NCI-H345 treated with DMSO at 0.1 percent for 48 hours (cell line): ENCODE measurements at regions not wholly inside any gene's neighbourhood (a gene's known extent, or its start where the extent isn't known, plus 50 kb on each side); places are given as distances from the start of the nearest gene placed in this dataset.
A peak's percentile ranks its signal among the peaks of the same experiment; 100 is the strongest.
"Not testable (repeated sequence)": the region's sequence is repeated elsewhere in the genome, so short reads cannot be mapped to it uniquely, and the experiment has no call there.

Source experiments
- DNase-seq: peaks from one replicate; lab custom pipeline; 2025; ENCODE audit not compliant: unreplicated experiment; lab: John Stamatoyannopoulos, UW

DNA sequence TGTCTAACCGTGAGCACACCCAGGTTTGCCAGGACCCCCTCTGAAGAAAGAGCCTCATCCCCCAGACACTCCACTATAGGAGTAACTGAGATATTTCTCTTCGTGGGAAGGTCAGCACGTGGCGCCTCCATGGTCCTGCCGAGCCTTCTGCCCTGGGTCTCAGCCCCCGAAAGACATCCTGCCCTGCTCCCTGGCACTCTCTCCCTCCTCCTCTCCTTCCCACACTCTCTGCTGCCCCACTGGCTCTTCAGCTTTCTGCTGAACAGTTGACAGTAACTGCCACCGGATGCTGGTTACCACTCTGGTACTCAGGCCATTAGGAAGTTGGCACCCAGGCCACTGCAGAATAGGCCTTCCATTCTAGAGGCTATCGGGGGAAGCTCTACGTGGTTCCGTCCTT, 185.2 kb downstream of the UACA start:
- no peak for DNase-seq

DNA sequence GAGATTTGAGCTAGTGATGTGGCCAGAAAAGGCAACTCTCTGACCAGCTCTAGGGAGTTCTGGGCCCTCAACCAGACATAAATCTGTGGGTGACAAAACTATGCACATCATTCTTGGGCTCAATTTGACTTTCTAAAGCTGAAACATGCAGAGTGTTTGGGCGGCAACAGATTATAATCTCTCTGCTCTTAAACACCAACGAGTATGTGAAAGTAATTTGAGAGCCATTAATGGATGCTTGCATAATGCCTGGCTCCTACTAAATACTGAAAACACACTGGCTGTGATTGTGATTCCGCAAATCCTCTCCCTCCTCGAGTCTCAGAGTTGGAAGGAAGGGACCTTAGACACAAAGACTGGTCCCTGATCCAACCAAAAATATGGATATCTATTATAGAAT, 186.7 kb downstream of the UACA start:
- DNase-seq, result no peak

DNA sequence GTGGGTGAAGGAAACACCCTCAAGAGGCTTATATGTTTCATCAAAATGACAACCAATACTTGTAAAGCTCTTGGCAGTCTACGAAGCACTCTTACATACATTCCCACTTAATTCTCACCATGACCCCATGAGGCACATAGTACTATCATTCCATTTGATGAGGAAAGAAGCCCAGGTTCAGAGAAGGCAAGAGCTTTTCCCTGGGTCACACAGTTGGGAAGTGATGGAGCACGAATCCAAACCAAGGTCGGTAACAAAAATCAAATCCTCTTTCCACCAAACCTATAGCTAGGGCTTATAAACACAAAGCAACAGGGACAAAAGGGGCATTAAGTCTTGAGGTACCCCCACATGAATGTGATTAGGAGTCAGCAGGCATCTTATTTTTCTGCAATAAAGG, 187.1 kb downstream of the UACA start:
- no peak for DNase-seq

DNA sequence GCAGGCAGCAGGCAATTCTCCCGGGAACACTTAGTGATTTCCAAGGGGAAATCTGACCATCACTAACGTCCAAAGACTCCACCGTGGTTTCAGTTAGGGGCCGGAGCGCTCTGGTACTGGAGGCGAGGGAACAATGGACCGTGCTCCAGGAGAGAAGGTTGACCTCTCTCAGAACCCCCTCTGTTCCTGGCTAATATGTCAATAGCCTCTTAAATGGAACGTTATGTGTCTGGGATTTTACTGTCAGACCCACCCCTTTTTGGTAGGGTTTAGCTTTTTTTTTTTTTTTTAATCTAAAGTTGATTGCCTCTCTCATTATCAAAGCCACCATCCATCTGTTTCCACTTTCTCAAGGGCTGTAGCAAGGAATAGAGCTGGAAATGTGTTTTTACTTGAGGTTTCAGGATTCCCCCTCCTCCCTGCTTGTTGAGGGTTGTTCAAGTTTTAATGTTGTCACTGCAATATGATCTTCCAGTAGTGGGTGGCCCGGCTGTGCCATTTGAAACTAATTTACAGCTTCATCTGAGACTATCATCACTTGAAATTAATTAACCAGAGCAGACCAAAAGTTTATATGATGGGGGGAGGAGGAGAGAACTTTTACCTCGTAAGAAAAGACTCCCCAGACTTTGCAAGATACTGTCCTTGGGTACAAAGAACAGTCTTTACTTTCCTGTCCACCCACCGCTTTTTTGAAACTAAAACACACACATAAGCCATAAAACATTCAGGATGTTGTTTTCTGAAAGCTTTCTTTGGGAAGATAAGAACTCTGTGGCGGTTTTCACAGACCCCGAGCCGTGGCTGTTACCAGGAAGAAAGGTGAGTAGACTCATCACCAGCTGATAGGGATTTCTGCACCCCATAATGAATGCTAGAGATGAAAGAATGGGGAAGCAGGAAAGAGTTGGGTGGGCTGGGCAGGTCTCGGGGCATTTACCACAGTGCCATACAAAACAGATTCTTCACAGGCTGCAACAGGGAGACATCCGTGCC, 187.8 kb downstream of the UACA start:
- DNase-seq, result no peak

DNA sequence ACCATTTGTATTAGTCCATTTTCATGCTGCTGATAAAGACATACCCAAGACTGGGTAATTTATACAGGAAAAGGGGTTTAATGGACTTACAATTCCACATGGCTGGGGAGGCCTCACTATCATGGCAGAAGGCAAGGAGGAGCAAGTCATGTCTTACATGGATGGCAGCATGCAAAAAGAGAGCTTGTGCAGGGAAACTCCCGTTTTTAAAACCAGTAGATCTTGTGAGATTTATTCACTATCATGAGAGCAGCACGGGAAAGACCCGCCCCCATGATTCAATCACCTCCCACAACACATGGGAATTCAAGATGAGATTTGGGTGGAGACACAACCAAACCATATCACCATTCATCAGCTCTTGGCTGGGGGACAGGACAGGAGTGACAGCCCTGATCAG, 189.0 kb downstream of the UACA start:
- DNase-seq, result not testable (repeated sequence)

DNA sequence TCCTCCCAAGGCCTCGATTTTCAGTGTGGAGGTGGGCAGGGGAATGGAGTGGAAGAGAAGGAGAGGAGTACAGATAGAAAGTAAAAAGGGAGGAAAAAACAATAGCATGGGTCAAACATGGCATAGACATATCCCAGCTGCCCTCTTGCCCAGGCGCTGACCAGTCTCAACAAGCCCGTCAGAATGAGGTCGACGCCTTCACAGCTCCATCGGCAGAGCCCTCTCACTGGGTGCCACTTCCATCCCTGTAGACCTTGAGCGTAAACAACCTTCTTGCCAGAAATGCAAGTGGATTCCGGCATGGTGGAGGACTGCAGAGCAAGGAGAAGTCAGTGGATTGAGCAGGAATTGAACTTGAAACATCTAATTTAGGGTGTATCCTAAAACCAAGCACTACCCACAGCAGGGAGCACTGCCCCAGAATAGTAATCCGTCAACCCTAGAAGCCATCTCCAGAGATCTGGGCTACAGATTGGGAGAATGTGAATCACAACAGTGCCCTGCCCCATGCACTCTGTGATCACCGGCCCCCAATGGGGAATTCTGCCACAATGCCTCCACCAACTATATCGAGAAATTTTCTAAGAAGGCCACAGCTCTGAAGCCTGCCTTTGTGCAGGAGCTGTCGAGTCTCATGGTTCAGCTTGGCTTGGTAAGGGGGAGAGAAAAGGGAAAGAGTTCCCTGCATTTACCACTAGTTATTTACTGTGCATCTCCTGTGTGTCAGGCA, 190.1 kb downstream of the UACA start:
- no peak for DNase-seq

DNA sequence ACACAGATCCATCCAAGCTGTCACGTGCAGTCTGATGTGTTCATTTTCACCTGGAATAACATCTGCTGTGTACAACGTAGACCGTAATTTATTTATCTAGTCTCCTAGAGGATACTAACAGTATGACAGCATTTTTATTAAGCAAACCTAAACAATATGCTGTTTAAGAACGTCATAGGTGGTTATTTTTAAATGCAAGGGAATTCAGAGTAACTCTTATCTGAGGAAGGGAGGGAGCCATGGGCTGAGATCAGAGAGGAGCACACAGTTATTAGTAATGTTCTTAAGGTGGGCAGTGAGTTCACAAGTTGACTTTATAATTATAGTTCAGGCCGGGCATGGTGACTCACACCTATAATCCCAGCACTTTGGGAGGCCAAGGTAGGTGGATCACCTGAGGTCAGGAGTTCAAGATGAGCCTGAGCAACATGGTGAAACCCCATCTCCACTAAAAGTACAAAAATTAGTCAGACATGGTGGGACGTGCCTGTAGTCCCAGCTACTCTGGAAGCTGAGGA, 193.6 kb downstream of the UACA start:
- DNase-seq, result no peak

DNA sequence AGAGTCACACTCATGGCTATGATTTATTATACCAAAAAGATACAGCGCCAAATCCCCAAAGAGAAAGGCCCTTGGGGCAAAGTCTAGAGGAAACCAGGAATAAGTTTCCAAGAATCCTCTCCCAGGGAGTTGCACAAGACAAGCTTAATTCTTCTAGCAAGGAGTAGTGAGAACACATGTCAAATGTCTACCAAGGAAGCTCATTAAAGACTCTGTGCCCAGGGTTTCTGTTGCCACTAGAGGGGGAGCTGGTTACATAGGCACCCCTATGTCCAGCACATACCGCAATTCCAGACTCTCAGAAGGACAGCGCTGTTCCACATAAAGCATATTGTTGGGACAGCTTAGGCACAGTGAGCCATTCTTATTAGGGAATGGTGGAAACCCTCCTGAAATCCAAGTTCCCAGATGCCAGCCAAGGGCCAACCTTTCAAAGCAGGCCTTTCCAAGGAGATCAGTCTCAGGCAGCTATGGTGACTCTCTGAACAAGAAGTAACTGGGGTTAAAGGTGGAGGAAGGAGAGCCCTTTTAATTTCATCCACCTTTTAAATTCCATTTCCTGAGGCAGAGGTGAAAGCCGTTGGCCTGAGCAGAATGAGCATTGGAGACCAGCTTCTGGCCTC, 194.2 kb downstream of the UACA start:
- DNase-seq, result no peak

DNA sequence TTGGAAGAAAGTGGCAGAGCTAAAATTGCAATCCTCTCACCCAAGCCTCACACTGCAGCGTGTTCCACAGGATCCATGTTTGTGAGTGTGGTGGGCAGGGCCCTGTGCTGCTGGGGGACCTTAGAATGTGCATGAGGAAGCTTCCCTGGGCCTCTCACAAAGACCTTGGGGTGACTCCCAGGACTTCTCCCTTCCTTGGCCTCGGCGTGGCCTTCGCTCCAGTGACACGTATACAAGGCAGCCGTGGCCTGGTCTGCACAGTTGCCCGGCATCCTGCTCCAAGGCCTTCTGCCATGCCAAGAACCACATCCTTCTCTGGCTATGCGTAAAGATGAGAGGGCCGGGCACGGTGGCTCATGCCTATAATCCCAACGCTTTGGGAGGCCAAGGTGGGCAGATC, 196.4 kb downstream of the UACA start:
- no peak for DNase-seq

DNA sequence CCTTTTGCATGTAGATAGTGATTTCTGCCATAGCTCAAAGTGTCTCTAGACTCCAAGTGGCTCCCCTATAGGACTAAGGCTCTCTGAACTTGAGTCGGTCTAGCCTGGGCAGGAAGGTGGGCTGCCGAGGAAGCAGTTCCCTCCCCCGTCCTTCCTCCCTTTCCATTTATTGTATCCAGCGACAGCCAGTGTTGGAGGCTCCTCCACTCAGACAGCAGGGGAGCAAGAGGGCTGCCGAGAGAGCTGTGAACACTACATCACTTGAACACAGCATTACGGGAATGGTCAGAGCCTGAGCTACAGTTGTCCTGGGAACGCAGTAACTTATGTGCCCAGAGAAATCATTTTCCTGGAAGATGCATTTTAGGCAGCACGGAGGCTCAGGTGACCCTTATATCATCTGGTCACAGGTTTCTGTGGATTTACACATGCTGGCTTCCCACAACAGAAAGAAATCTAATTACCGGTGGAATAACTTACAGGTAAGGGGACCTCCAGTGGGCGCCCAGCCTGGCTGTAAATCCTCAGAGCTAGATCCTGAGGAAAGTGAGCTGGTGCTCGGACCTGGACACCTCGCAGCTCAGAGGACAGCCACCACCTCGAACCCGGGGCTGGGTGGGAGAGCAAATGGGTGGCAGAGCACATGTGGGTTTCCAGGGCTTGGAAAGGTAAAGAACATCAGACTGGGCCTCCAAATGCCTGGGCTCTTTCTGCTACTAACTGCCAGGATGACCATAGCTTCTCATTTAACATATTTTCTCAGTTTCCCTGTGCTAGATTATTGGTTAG, 197.1 kb downstream of the UACA start:
- no peak for DNase-seq

DNA sequence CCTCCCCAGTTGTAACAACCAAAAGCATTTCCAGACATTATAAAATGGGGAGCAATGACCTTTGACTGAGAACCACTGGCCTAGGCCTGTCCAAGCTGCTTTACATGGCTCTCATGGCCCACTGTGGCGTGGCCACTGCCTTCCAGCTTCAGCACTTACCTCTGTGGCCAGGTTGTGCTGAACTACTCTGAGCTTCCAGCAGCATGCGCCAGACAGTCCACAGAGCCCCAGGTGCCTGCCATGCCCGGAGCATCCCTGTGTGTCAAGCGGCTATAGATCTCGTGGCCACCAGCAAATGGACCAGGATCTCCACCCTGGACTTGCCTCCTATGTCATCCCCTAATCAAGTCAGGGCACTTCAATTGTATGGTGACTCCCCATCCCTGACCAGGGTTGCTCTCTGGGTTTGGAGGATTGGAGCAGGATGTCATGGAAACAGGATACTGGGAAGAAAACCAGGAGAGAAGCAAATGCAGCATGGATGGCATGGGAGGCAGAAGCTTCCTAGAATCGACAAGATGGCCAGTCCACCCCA, 199.7 kb downstream of the UACA start:
- DNase-seq, result no peak

DNA sequence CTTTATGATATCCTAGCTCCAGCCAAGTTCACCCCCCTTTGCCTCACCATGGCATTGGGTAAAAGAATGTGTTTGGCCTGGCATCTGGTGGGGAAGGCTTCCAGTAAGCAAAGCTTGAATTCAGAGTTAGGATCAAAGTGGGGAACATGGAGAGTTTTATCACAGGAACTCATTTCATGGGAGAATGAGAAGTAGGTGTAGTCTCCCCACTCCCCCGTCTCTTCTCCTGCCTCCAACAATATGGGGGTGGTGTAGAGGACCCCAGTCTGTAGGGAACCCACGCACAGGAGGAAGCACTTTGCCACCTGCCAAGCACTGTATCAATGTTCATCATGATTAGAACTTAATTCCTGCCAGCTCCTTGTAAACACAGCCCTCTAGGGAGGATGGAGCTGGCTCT, 200.5 kb downstream of the UACA start:
- DNase-seq, result no peak

DNA sequence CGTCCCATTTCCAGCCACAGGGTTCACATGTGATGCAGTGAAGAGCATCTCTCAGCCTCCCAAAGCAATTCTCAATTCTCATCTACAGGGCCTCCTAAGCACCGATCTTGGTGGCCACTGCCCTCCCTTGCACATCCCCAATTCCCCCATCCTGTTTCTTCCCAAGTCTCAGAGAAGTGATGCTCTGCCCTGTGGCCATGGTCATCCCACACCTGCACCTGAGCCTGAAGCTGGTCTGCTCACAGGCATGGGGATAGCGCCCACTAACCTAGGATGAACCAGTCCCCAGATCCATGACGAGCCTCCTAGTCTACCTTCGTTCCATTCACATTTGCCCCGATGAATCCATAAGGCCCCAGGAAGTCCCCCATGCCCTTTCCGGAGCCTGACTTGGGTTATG, 201.5 kb downstream of the UACA start:
- no peak for DNase-seq

DNA sequence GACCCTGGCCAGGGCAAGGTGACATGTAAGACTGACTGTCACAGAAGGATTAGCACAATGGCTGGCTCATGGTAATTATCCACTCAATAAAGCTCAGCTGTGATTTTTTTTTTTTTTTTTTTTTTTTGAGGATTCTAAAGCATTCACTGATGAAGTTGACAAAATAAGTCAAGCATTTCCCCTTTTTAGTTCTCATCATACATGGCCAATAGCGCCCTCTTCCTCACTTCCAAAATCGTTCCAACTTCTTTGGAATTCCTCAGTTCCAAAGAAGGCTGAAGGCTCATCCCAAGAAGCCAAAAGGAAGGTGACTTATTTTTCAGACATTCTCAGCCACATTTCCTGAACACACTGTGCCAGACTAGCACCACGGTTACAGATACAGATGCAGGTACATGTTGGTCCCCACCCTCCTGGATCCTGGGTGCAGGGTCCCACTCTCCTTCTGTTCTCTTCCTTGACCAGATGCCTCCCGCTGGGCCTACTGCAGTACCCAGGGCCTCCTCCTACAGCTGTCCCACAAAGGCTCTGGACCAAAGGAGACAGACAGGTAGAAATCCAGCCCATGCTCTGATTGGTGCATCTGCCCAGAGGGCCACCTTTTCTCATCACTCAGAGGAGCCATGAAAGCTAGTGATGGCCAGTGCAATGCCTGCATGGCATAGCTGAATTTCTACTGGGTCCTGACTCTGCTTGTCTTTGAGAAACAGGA, 202.6 kb downstream of the UACA start:
- DNase-seq, result no peak

DNA sequence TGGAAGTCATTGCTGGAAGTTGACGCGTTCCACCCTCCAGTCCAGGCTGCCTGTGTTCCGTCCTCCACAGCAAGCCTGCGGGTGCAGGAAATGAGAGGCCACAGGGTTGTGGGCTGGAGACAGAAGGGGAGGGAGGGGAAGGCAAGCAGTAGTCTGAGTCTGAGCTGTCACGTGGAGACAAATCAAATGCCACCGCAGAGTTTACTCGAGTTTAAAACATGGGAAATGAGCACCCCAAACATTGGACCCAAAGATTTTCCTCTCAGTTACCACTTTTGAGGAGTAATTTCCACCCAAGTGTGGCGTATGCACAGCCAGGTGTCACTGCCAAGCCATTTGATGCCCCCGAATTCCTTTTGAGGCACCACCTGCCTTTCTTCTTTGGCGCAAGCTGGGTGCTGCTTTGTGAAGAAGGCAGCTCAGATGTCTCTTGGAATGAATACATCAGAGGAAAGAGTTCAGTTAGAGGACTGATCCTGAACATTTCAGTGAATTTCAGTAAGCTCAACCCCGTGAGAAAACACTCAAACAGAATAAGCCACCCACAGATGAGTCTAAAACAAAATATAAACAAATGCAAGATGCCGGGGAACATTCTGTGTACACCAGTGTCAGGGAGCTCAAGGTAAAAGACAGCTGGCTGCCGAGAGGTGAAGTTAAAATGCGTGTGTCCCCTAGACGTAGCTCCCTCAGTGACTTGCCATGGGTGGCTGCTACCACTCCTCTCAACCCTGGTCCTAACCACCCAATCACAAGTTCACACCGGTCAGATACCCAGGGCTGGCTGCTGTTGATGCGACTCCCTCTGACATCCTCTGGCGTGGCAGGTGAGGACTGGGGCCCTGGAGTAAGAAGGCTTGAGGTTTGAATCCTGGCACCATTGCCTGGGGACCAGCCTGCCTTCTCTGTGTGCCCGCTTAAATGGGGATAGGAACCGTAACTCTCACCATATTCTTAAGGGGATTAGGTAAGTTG, 203.8 kb downstream of the UACA start:
- DNase-seq, result no peak

DNA sequence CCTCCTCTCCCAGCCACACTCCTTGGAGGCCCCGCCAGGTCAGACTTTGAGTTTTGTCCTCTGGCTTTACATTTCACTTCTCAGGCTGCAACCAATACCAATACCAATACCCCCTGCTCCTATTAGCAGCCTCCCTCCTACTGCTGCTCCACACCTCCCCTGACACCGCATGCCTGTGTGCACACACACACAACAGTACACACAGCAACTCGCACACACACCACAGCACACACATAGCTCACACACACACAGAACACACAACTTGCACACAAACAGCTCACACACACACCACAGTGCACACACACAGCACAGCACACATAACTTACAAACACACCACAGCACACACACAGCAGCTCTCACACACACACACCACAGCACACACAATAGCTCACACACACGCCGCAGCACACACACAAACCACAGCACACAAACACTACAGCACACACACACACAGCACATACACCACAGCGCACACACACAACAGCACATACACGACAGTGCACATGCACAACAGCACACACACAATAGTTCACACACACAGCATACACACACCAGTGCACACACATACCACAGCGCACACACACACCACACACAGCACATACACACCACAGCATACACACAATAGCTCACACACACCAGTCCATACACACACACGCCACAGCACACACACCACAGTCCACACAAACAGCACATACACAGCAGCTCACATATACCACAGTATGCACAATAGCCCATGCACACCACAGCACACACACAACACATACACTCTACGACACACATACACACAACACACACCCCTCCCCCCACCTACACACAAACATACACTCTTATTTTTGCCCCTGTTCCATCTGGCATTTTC, 204.7 kb downstream of the UACA start:
- no peak for DNase-seq

DNA sequence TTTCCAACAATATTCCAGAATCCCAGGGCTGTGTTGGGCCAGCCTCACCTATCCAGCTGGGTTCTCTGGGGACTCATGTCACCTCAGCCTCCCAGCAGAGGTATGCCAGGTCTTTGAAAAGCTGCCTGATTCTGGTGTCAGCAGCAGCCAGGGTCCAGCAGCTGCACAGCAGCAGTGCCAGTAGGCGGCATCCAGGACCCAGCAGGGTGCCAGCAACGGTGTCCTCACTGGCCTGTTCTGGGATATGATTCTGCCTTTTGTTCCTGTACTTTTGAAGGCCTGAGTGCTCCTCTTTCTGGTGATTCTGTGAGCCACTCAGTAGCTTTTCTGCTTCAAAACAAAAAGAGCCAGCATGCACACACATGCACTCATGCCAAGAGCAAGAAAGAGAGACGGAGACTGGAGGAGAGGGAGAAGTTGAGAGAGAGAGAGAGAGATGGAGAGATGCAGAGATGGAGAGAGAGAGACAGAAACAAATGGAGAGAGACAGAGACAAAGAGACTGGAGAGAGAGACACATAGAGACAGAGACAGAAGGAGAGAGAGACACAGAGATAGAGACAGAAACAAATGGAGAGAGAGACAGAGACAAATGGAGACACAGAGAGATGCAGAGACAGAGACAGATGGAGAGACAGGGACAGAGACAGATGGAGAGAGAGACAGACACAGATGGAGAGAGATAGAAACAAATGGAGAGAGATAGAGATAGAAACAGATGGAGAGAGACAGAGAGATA, 205.7 kb downstream of the UACA start:
- DNase-seq, result peak; percentile 19
